Tibial nerve (tissue), 4 donors: ENCODE measurements at regions not wholly inside any gene's neighbourhood (a gene's known extent, or its start where the extent isn't known, plus 50 kb on each side); places are given as distances from the start of the nearest gene placed in this dataset.

Experiments
- DNase-seq, 2 donors: peaks; one replicate each; pipeline ENCODE4 v3.0.0-alpha.2; 2019; ENCODE audit warnings: low spot score in 2 of 2
- H3K27ac ChIP-seq, 4 donors: fragments of 200-600 bp; sonication (generic) in 3 of 4; one replicate each; pipeline ENCODE4 v1.5.1; 2017 to 2019; ENCODE audit warnings: mild to moderate bottlenecking in 1 of 4
- H3K27me3 ChIP-seq, 2 donors: fragments of 200-600 bp; sonication (generic) in 1 of 2; one replicate each; pipeline versions ENCODE4 v1.5.1 to v1.6.0; 2017 to 2019
- H3K36me3 ChIP-seq, 3 donors: fragments of 200-600 bp; sonication (generic); one replicate each; pipeline ENCODE4 v1.5.1; 2018 to 2019
- H3K4me1 ChIP-seq, 4 donors: fragments of 200-600 bp; sonication (generic) in 3 of 4; one replicate each; pipeline ENCODE4 v1.5.1; 2017 to 2019
- H3K4me3 ChIP-seq, 4 donors: fragments of 200-600 bp; sonication (generic) in 3 of 4; one replicate each; pipeline ENCODE4 v1.5.1; 2017 to 2019; ENCODE audit warnings: mild to moderate bottlenecking in 1 of 4, moderate library complexity in 1 of 4
- H3K9me3 ChIP-seq, 4 donors: fragments of 200-600 bp; sonication (generic) in 3 of 4; one replicate each; pipeline ENCODE4 v1.5.1; 2017 to 2019
- CTCF ChIP-seq, 5 experiments: fragments of 200-600 bp in 3 of 5; fragments of 450-650 bp in 2 of 5; sonication (generic) in 3 of 5; IDR thresholded peaks; one replicate each; pipeline ENCODE4 v1.5.1; 2016 to 2019; ENCODE audit warnings: antibody characterized with exemption in 5 of 5, mild to moderate bottlenecking in 3 of 5, moderate library complexity in 2 of 5
- EP300 ChIP-seq, 2 donors: sonication (generic); formaldehyde crosslinking; IDR thresholded peaks; one replicate each; pipeline ENCODE4 v1.6.1; 2017; ENCODE audit warnings: antibody characterized with exemption in 2 of 2, mild to moderate bottlenecking in 1 of 2
- POLR2A ChIP-seq, 2 donors: fragments of 450-650 bp; IDR thresholded peaks; one replicate each; pipeline ENCODE4 v1.6.1; 2017; ENCODE audit warnings: antibody characterized with exemption in 2 of 2, mild to moderate bottlenecking in 2 of 2, moderate library complexity in 2 of 2
- WGBS, 2 donors: methylation state at CpG; one replicate each; pipeline ENCODE4 v1.1.5; 2018; 5-methylcytosine and 5-hydroxymethylcytosine counted together

DNA sequence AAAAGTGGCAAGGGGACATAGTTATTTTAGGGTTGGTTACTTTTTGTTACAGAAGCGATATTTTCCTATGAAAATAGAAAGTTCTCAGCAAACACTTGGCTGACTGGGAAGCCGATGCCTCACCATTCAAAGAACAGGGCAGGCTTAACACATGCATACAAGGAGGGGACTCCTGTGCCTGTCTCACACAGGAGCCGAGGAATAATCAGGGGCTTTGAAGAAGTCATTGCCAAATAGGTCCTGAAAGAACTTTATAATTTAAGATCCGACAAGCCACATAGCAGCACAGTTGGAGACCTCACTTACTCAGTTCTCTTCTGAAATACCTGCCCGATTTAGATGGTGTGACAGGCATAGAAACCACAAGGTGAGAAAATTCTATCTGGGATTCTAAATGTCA is 389.8 kb downstream of the EMP1 start:
- Histone ChIP-seq H3K9me3 (no peaks in the 10 kb centered on the region), H3K36me3 (no peaks in the 10 kb centered on the region), H3K27ac (no peak overlapping the region), H3K4me3 (no peak overlapping the region), H3K27me3 (no peaks in the 10 kb centered on the region), H3K4me1 (no peaks in the 10 kb centered on the region)
- TF ChIP-seq POLR2A (IDR thresholded peaks at IDR 0.05) (no peak), EP300 (IDR thresholded peaks at IDR 0.05) (no peak), CTCF (IDR thresholded peaks at IDR 0.05) (no peak)
- no peak for DNase-seq
- WGBS, 2 donors, result 71 to 80% methylated on average over 5 of the region's 5 CpGs

- TF ChIP-seq POLR2A (IDR thresholded peaks at IDR 0.05) (no peak), EP300 (IDR thresholded peaks at IDR 0.05) (no peak), CTCF (IDR thresholded peaks at IDR 0.05) (no peak)
- H3K27me3 ChIP-seq, result no peaks in the 10 kb centered on the region
- no peak overlapping the region for H3K4me3 ChIP-seq
- H3K27ac ChIP-seq, result no peak overlapping the region
- no peaks in the 10 kb centered on the region for H3K4me1 ChIP-seq
- H3K9me3 ChIP-seq, result no peaks in the 10 kb centered on the region
- no peak for DNase-seq
- WGBS, 2 donors, result 90% methylated on average over 2 of the region's 2 CpGs
- no peaks in the 10 kb centered on the region for H3K36me3 ChIP-seq
These were observed 388.0 kb downstream of the EMP1 start for GRCh38 chr12:13584541-13584940.

- H3K4me1 ChIP-seq, result no peaks in the 10 kb centered on the region
- no peak for TF ChIP-seq CTCF (IDR thresholded peaks at IDR 0.05)
- TF ChIP-seq POLR2A (IDR thresholded peaks at IDR 0.05), result no peak
- no peak for TF ChIP-seq EP300 (IDR thresholded peaks at IDR 0.05)
- H3K4me3 ChIP-seq, result no peak overlapping the region
- no peak for DNase-seq
- H3K27me3 ChIP-seq, result no peaks in the 10 kb centered on the region
- H3K27ac ChIP-seq, result no peak overlapping the region
- no peaks in the 10 kb centered on the region for H3K9me3 ChIP-seq
- WGBS, 2 donors, result 84 to 86% methylated on average over 7 of the region's 7 CpGs
- H3K36me3 ChIP-seq, result no peaks in the 10 kb centered on the region
These were observed 387.1 kb downstream of the EMP1 start for GRCh38 chr12:13583630-13584029.

GRCh38 chr12:13582421-13582820 is 385.9 kb downstream of the EMP1 start:
- H3K27ac ChIP-seq, result no peak overlapping the region
- no peak overlapping the region for H3K4me3 ChIP-seq
- TF ChIP-seq CTCF (IDR thresholded peaks at IDR 0.05) (no peak), EP300 (IDR thresholded peaks at IDR 0.05) (no peak), POLR2A (IDR thresholded peaks at IDR 0.05) (no peak)
- no peaks in the 10 kb centered on the region for H3K36me3 ChIP-seq
- 46 to 47% methylated on average over 4 of the region's 4 CpGs for WGBS, 2 donors
- no peaks in the 10 kb centered on the region for H3K4me1 ChIP-seq
- no peak for DNase-seq
- H3K9me3 ChIP-seq, result no peaks in the 10 kb centered on the region
- no peaks in the 10 kb centered on the region for H3K27me3 ChIP-seq

GRCh38 chr12:13581031-13581430 is 384.5 kb downstream of the EMP1 start:
- no peak for DNase-seq
- no peak overlapping the region for H3K27ac ChIP-seq
- no peaks in the 10 kb centered on the region for H3K27me3 ChIP-seq
- no peaks in the 10 kb centered on the region for H3K9me3 ChIP-seq
- H3K4me3 ChIP-seq, result no peak overlapping the region
- H3K4me1 ChIP-seq, result no peaks in the 10 kb centered on the region
- TF ChIP-seq EP300 (IDR thresholded peaks at IDR 0.05) (no peak), CTCF (IDR thresholded peaks at IDR 0.05) (no peak), POLR2A (IDR thresholded peaks at IDR 0.05) (no peak)
- no peaks in the 10 kb centered on the region for H3K36me3 ChIP-seq
